SK-MEL-5 (cell line): ENCODE measurements at regions not wholly inside any gene's neighbourhood (a gene's known extent, or its start where the extent isn't known, plus 50 kb on each side); places are given as distances from the start of the nearest gene placed in this dataset.

Source experiments
- DNase-seq: peaks from one replicate; pipeline ENCODE4 v3.0.0-alpha.2; 2016; ENCODE audit warnings: low read depth, low spot score
- in situ Hi-C: cut with HindIII; loops from 2 replicates; pipeline ENCODE4 v1.10.0; 2016; ENCODE audit warnings: low sequenced_read_pairs, high pct_unique_total_duplicates, low pct_unique_long_range_greater_than_20kb

GRCh38 chr10:130230036-130230435, 93.8 kb downstream of the GLRX3 start:
- DNase-seq, result no peak
- in situ Hi-C loops, result no loop called here

GRCh38 chr10:130230611-130231010, 94.4 kb downstream of the GLRX3 start:
- DNase-seq, result no peak
- in situ Hi-C loops, result no loop called here

GRCh38 chr10:130231251-130231741, 95.1 kb downstream of the GLRX3 start:
- in situ Hi-C loops, result no loop called here

GRCh38 chr10:130232166-130233034, 96.2 kb downstream of the GLRX3 start:
- in situ Hi-C loops, result no loop called here
- no peak for DNase-seq

More at GRCh38 chr10:130231251-130231741, 95.1 kb downstream of the GLRX3 start:
- DNase-seq, result no peak

- in situ Hi-C loops, result no loop called here
- DNase-seq, result no peak
These were observed 96.8 kb downstream of the GLRX3 start for GRCh38 chr10:130233035-130233360.

- no peak for DNase-seq
- in situ Hi-C loops, result no loop called here
These were observed 97.2 kb downstream of the GLRX3 start for GRCh38 chr10:130233426-130233825.

GRCh38 chr10:130234171-130234965, 98.2 kb downstream of the GLRX3 start:
- in situ Hi-C loops, result no loop called here
- DNase-seq, result no peak

GRCh38 chr10:130236711-130237110, 100.5 kb downstream of the GLRX3 start:
- in situ Hi-C loops, result no loop called here
- no peak for DNase-seq

GRCh38 chr10:130240409-130240808, 104.2 kb downstream of the GLRX3 start:
- in situ Hi-C loops, result no loop called here
- no peak for DNase-seq

- no peak for DNase-seq
- in situ Hi-C loops, result no loop called here
These were observed 106.3 kb downstream of the GLRX3 start for GRCh38 chr10:130242513-130242912.

GRCh38 chr10:130243015-130243414, 106.8 kb downstream of the GLRX3 start:
- in situ Hi-C loops, result no loop called here
- DNase-seq, result no peak

- no peak for DNase-seq
- in situ Hi-C loops, result no loop called here
These were observed 108.1 kb downstream of the GLRX3 start for GRCh38 chr10:130244031-130244927.

- in situ Hi-C loops, result no loop called here
- no peak for DNase-seq
These were observed 108.8 kb downstream of the GLRX3 start for GRCh38 chr10:130244928-130245495.

- in situ Hi-C loops, result no loop called here
- DNase-seq, result no peak
These were observed 109.9 kb downstream of the GLRX3 start for GRCh38 chr10:130246113-130246512.

GRCh38 chr10:130250127-130250526, 113.9 kb downstream of the GLRX3 start:
- DNase-seq, result no peak
- in situ Hi-C loops, result no loop called here

- in situ Hi-C loops, result no loop called here
These were observed 115.6 kb downstream of the GLRX3 start for GRCh38 chr10:130251766-130252165.

GRCh38 chr10:130254243-130254642, 118.1 kb downstream of the GLRX3 start:
- DNase-seq, result no peak
- in situ Hi-C loops, result no loop called here

More at GRCh38 chr10:130251766-130252165, 115.6 kb downstream of the GLRX3 start:
- no peak for DNase-seq
